Osteoblast (primary cell): ENCODE measurements at regions not wholly inside any gene's neighbourhood (a gene's known extent, or its start where the extent isn't known, plus 50 kb on each side); places are given as distances from the start of the nearest gene placed in this dataset.
A peak's percentile ranks its signal among the peaks of the same experiment; 100 is the strongest.

Source experiments
- DNase-seq: peaks from one replicate; pipeline ENCODE4 v3.0.0; 2011; ENCODE audit warnings: low spot score, mixed read lengths; ENCODE audit not compliant: insufficient read length; ENCODE audit errors: missing footprints
- H2AFZ ChIP-seq: 2 replicates; pipeline ENCODE4 v1.6.0; 2011; ENCODE audit warnings: mild to moderate bottlenecking, low read length
- H3K27ac ChIP-seq: 2 replicates; pipeline ENCODE4 v1.5.1; 2011; ENCODE audit warnings: mild to moderate bottlenecking, low read depth, low read length, moderate library complexity
- H3K27me3 ChIP-seq: 2 replicates; pipeline ENCODE4 v1.6.0; 2012; ENCODE audit warnings: mild to moderate bottlenecking, control low read depth, inconsistent platforms, low read length, moderate library complexity; ENCODE audit not compliant: insufficient read depth
- H3K36me3 ChIP-seq: 2 replicates; pipeline ENCODE4 v1.5.1; 2011; ENCODE audit warnings: mild to moderate bottlenecking, low read length, control low read depth, moderate library complexity; ENCODE audit not compliant: insufficient read depth
- H3K4me1 ChIP-seq: 2 replicates; pipeline ENCODE4 v1.5.1; 2011; ENCODE audit warnings: mild to moderate bottlenecking, low read length, control low read depth, moderate library complexity; ENCODE audit not compliant: insufficient read depth
- H3K4me2 ChIP-seq: 2 replicates; pipeline ENCODE4 v1.6.0; 2011; ENCODE audit warnings: mild to moderate bottlenecking, low read length; ENCODE audit not compliant: insufficient read depth
- H3K4me3 ChIP-seq: fragments of 200-600 bp; sonication (generic); 3 replicates; pipeline ENCODE4 v1.5.1; 2012; ENCODE audit warnings: mild to moderate bottlenecking, low read length, inconsistent platforms; ENCODE audit not compliant: insufficient read depth
- H3K79me2 ChIP-seq: 2 replicates; pipeline ENCODE4 v1.6.0; 2012; ENCODE audit warnings: mild to moderate bottlenecking, low read length, control low read depth, inconsistent platforms; ENCODE audit not compliant: insufficient read depth
- H3K9me3 ChIP-seq: 2 replicates; pipeline ENCODE4 v1.5.1; 2011; ENCODE audit warnings: low read depth, low read length, control low read depth
- H4K20me1 ChIP-seq: 2 replicates; pipeline ENCODE4 v1.6.0; 2012; ENCODE audit warnings: mild to moderate bottlenecking, low read length, control low read depth; ENCODE audit not compliant: insufficient read depth
- CTCF ChIP-seq: IDR thresholded peaks from 2 replicates; pipeline ENCODE4 v1.5.1; 2011; ENCODE audit warnings: mild to moderate bottlenecking, low read depth, low read length, moderate library complexity; ENCODE audit errors: extremely low read depth

GRCh38 chr13:72507416-72508199 is 219.8 kb downstream of the MZT1 start:
- no peaks in the 10 kb centered on the region for H3K79me2 ChIP-seq
- H4K20me1 ChIP-seq = no peaks in the 10 kb centered on the region
- H3K4me2 ChIP-seq = peak overlapping the region; percentile 77
- H3K4me1 ChIP-seq = no peaks in the 10 kb centered on the region
- H3K36me3 ChIP-seq = no peaks in the 10 kb centered on the region
- H3K9me3 ChIP-seq = no peaks in the 10 kb centered on the region
- no peak overlapping the region for H3K27ac ChIP-seq
- peak overlapping the region; percentile 86 for H2AFZ ChIP-seq
- no peak for DNase-seq
- TF ChIP-seq CTCF = no peak
- no peaks in the 10 kb centered on the region for H3K27me3 ChIP-seq
- peak overlapping the region; percentile 66 for H3K4me3 ChIP-seq

DNA sequence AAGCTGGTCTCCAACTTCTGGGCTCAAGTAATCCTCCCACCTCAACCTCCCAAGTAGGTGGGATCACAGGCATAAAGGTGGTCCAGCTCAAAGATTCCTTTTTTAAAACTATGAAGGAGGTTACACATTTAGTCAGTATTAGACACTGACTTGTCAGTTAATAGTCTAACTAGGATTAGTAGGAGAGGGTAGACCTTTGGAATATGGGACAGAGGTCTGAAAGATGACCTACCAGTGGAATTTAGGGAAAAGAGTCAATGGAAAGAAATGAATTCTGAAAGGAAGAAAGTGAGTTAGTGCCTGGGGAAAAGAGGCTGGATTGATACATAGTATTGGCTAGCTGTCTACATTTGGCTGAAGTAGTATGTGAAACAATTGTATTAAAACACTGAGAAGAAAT is 220.7 kb downstream of the MZT1 start:
- Histone ChIP-seq H3K4me2 (no peak overlapping the region), H3K36me3 (no peaks in the 10 kb centered on the region), H3K4me1 (no peaks in the 10 kb centered on the region), H4K20me1 (no peaks in the 10 kb centered on the region), H3K79me2 (no peaks in the 10 kb centered on the region), H3K9me3 (no peaks in the 10 kb centered on the region), H3K27ac (no peak overlapping the region), H3K27me3 (no peaks in the 10 kb centered on the region), H3K4me3 (no peak overlapping the region), H2AFZ (no peak overlapping the region)
- DNase-seq = no peak
- TF ChIP-seq CTCF = no peak

- no peak for DNase-seq
- Histone ChIP-seq H4K20me1 (no peaks in the 10 kb centered on the region), H2AFZ (no peak overlapping the region), H3K36me3 (no peaks in the 10 kb centered on the region), H3K79me2 (no peaks in the 10 kb centered on the region), H3K27ac (no peak overlapping the region), H3K9me3 (no peaks in the 10 kb centered on the region), H3K4me3 (no peak overlapping the region), H3K4me2 (no peak overlapping the region), H3K4me1 (no peaks in the 10 kb centered on the region), H3K27me3 (no peaks in the 10 kb centered on the region)
- no peak for TF ChIP-seq CTCF
Observed at GRCh38 chr13:72505376-72505775, 222.1 kb downstream of the MZT1 start.

DNA sequence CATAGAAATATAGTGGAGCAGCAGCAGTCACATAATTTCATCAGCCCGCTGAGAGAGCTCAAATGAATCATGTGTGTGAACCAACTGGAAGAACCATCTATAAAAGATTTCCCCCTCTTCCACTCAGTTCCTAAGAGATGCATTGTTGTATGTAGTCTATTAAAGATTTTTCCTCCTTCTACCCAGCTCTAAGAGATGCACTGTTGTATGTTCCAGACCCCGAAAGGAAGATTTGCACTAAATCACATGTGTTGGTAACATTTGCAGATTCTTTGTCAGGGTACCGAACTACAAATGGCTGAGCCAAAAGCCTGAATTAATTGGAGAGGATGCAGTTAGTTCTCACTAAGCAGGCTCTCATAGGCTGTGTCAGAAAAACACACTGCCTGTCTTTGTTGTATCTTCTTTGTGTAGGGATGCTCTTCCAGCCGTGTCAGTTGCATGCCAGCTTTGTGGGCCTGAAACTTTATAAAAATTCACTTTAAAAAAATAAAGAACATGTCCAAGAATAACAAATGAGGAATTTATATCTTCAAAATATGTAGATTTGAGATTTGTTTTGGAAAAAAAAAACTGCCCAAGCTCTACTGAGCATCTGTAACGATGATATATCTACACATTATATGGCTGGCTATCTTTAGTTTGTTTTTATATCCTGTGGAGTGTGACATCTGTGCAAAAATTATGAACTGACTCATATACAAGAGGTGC is 223.1 kb downstream of the MZT1 start:
- H3K79me2 ChIP-seq = no peaks in the 10 kb centered on the region
- H2AFZ ChIP-seq = no peak overlapping the region
- TF ChIP-seq CTCF = no peak
- peak overlapping the region; percentile 7 for H3K27ac ChIP-seq
- no peak overlapping the region for H3K4me3 ChIP-seq
- no peaks in the 10 kb centered on the region for H3K4me1 ChIP-seq
- H3K36me3 ChIP-seq = no peaks in the 10 kb centered on the region
- no peaks in the 10 kb centered on the region for H4K20me1 ChIP-seq
- H3K4me2 ChIP-seq = peak overlapping the region; percentile 7
- H3K9me3 ChIP-seq = no peaks in the 10 kb centered on the region
- H3K27me3 ChIP-seq = no peaks in the 10 kb centered on the region
- no peak for DNase-seq
